ENCODE measurements at regions not wholly inside any gene's neighbourhood (a gene's known extent, or its start where the extent isn't known, plus 50 kb on each side); places are given as distances from the start of the nearest gene placed in this dataset.

DNA sequence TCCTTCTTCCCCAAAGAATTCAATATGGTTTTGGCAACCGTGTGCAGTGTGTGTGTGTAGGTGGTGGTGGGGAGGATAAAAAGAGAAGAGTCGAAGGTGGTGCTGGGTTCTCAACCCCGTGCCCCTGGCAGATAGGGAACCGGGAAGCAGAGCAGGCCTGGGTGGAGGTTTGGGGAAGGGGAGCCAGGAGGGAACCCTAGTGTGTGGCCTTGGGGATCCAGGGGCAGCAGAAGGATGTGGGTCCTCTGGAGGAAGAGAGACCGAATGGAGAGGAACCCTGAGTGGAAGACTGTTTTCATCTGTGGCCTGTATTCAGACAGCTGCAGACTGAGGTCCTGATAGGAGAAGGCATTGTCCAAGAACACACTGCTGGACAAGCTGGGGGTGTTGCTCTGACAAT is 73.3 kb upstream of the B3GAT1 start:
- Histone ChIP-seq H3K27ac (no peak overlapping the region), H3K4me3 (no peak overlapping the region), H3K9me3 (no peaks in the 10 kb centered on the region), H3K27me3 (peaks cover 22% of the 10 kb centered on the region), H3K36me3 (no peaks in the 10 kb centered on the region), H3K4me1 (no peaks in the 10 kb centered on the region)
- 57 to 65% methylated on average over 3 to 5 of the region's 5 CpGs for WGBS, 2 donors (ENCODE audit: low coverage in 1 of 2)
- TF ChIP-seq EP300 (IDR thresholded peaks at IDR 0.05) (no peak), POLR2AphosphoS5 (IDR thresholded peaks at IDR 0.05) (no peak), POLR2A (IDR thresholded peaks at IDR 0.05) (no peak)
- TF ChIP-seq, protein P1, sequence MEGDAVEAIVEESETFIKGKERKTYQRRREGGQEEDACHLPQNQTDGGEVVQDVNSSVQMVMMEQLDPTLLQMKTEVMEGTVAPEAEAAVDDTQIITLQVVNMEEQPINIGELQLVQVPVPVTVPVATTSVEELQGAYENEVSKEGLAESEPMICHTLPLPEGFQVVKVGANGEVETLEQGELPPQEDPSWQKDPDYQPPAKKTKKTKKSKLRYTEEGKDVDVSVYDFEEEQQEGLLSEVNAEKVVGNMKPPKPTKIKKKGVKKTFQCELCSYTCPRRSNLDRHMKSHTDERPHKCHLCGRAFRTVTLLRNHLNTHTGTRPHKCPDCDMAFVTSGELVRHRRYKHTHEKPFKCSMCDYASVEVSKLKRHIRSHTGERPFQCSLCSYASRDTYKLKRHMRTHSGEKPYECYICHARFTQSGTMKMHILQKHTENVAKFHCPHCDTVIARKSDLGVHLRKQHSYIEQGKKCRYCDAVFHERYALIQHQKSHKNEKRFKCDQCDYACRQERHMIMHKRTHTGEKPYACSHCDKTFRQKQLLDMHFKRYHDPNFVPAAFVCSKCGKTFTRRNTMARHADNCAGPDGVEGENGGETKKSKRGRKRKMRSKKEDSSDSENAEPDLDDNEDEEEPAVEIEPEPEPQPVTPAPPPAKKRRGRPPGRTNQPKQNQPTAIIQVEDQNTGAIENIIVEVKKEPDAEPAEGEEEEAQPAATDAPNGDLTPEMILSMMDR (IDR thresholded peaks at IDR 0.05) = no peak
- no peak for ATAC-seq

DNA sequence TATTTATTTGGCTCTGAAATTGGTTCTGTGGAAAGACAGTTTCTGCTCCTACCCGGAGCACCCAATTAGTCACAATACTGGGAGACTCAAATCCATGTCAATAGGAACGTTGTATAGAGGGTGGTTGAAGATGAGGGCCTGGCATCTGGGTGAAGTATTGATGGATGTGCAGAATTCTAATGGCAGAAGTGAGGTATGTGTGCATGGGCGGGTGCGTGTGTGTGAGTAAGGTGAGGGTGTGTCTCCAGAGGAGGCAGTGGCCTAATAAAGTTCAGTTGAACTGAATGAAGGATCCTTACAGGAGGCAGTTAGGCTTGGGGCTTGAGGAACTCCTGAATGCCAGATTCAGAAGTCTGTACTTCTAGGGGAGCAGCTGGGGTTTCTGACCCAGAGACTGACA is 71.8 kb upstream of the B3GAT1 start:
- H3K27me3 ChIP-seq = peaks cover 35% of the 10 kb centered on the region

GRCh38 chr11:134483291-134483690 is 71.2 kb upstream of the B3GAT1 start:
- H3K36me3 ChIP-seq = no peaks in the 10 kb centered on the region
- no peak overlapping the region for H3K27ac ChIP-seq
- peaks cover 38% of the 10 kb centered on the region for H3K27me3 ChIP-seq

More for the DNA sequence above, 71.8 kb upstream of the B3GAT1 start:
- no peak overlapping the region for H3K27ac ChIP-seq
- WGBS, 2 donors (ENCODE audit: low coverage in 1 of 2) = 75 to 95% methylated on average over 1 to 3 of the region's 4 CpGs
- H3K9me3 ChIP-seq = no peaks in the 10 kb centered on the region
- no peak overlapping the region for H3K4me3 ChIP-seq
- ATAC-seq = no peak
- H3K36me3 ChIP-seq = no peaks in the 10 kb centered on the region
- no peak for TF ChIP-seq POLR2A (IDR thresholded peaks at IDR 0.05)
- no peak for TF ChIP-seq POLR2AphosphoS5 (IDR thresholded peaks at IDR 0.05)
- H3K4me1 ChIP-seq = no peaks in the 10 kb centered on the region

GRCh38 chr11:134482865-134483264 is 70.8 kb upstream of the B3GAT1 start:
- TF ChIP-seq, protein P1 (IDR thresholded peaks at IDR 0.05) = no peak
- no peak for TF ChIP-seq POLR2A (IDR thresholded peaks at IDR 0.05)
- TF ChIP-seq POLR2AphosphoS5 (IDR thresholded peaks at IDR 0.05) = no peak
- no peak for TF ChIP-seq EP300 (IDR thresholded peaks at IDR 0.05)
- no peak for ATAC-seq
- Histone ChIP-seq H3K27ac (no peak overlapping the region), H3K27me3 (peaks cover 40% of the 10 kb centered on the region), H3K4me3 (no peak overlapping the region), H3K9me3 (no peaks in the 10 kb centered on the region), H3K4me1 (no peaks in the 10 kb centered on the region), H3K36me3 (no peaks in the 10 kb centered on the region)
- 33 to 67% methylated on average over 1 of the region's 2 CpGs for WGBS, 2 donors (ENCODE audit: low coverage in 1 of 2)

More at GRCh38 chr11:134483291-134483690, 71.2 kb upstream of the B3GAT1 start:
- Histone ChIP-seq H3K4me3 (no peak overlapping the region), H3K4me1 (no peaks in the 10 kb centered on the region), H3K9me3 (no peaks in the 10 kb centered on the region)
- ATAC-seq = no peak
- 90 to 92% methylated on average over 2 to 8 of the region's 14 CpGs for WGBS, 2 donors (ENCODE audit: low coverage in 1 of 2)
- TF ChIP-seq POLR2AphosphoS5 (IDR thresholded peaks at IDR 0.05) (no peak), EP300 (IDR thresholded peaks at IDR 0.05) (no peak), POLR2A (IDR thresholded peaks at IDR 0.05) (no peak)
- TF ChIP-seq, protein P1 (IDR thresholded peaks at IDR 0.05) = no peak

- Histone ChIP-seq H3K4me1 (no peaks in the 10 kb centered on the region), H3K4me3 (no peak overlapping the region), H3K36me3 (no peaks in the 10 kb centered on the region), H3K9me3 (no peaks in the 10 kb centered on the region), H3K27me3 (peaks cover 40% of the 10 kb centered on the region), H3K27ac (no peak overlapping the region)
- no peak for ATAC-seq
- TF ChIP-seq, protein P1 (IDR thresholded peaks at IDR 0.05) = no peak
- no peak for TF ChIP-seq POLR2AphosphoS5 (IDR thresholded peaks at IDR 0.05)
- TF ChIP-seq POLR2A (IDR thresholded peaks at IDR 0.05) = no peak
- no peak for TF ChIP-seq EP300 (IDR thresholded peaks at IDR 0.05)
- 45 to 82% methylated on average over 2 of the region's 4 CpGs for WGBS, 2 donors (ENCODE audit: low coverage in 1 of 2)
Measured at GRCh38 chr11:134481933-134482527, 70.0 kb upstream of the B3GAT1 start.
